ENCODE measurements at regions not wholly inside any gene's neighbourhood (a gene's known extent, or its start where the extent isn't known, plus 50 kb on each side); places are given as distances from the start of the nearest gene placed in this dataset.
"Not testable (repeated sequence)": the region's sequence is repeated elsewhere in the genome, so short reads cannot be mapped to it uniquely, and the experiment has no call there.

DNA sequence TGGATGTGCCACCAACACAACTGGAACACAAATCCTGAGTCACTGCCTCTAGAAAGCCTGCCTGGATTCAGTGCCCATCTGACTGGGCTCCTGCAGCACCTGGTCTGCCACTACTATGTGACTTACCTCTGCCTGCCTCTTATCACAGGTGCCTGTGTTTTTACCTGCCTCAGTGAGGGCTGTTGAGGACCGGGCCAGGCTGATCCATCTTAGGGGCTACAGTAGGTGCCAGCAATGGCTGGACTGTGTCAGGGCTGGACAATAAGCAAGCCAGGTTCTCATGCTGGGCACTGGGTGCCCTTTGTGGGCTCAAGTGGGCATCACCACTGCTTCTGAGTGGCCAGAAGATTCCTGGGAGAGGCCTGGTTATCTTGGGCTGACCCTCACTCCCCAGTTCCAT is 948.6 kb upstream of the TPTE start:
- H3K4me3 Mint-ChIP-seq; CTCF ChIA-PET; intact Hi-C loops (cut with micrococcal nuclease); H3K27ac Mint-ChIP-seq; H3K9me3 Mint-ChIP-seq; H3K4me1 Mint-ChIP-seq; DNase-seq; ATAC-seq (ENCODE audit: low read depth); POLR2A ChIA-PET; H3K27me3 Mint-ChIP-seq; H3K36me3 Mint-ChIP-seq (ENCODE audit: low read depth): not testable (repeated sequence)

GRCh38 chr21:9573528-9573927 is 947.9 kb upstream of the TPTE start:
- DNase-seq; ATAC-seq (ENCODE audit: low read depth); H3K4me3 Mint-ChIP-seq; H3K4me1 Mint-ChIP-seq; intact Hi-C loops (cut with micrococcal nuclease); CTCF ChIA-PET; H3K27ac Mint-ChIP-seq; H3K27me3 Mint-ChIP-seq; H3K9me3 Mint-ChIP-seq; H3K36me3 Mint-ChIP-seq (ENCODE audit: low read depth): not testable (repeated sequence)
- POLR2A ChIA-PET = interaction anchor here (0.6 kb wide), 1 partner anchor 12 kb away, joined by 3 read pairs; no protein-coding TSS in a partner anchor

DNA sequence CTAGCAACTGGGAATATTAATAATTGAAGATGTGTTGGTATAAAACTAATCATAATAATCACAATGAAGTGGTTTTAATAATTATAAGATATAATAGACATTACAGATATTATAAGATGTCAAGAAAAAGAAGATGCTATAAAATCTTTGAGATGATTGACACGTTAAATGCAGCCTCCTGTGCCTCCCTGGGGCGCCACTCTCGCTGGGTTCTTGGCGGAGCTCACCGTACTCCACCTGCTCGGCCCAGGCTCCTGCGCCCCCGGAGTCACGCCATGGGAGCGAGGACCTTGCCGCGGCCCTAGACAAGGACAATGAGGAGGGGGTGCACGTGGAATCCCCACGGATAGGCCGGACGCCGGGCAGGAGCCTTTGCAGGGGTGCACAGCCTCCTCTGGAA is 942.1 kb upstream of the TPTE start:
- H3K9me3 Mint-ChIP-seq; H3K4me1 Mint-ChIP-seq; H3K4me3 Mint-ChIP-seq; H3K36me3 Mint-ChIP-seq (ENCODE audit: low read depth); H3K27ac Mint-ChIP-seq; H3K27me3 Mint-ChIP-seq; DNase-seq; CTCF ChIA-PET; POLR2A ChIA-PET; intact Hi-C loops (cut with micrococcal nuclease); ATAC-seq (ENCODE audit: low read depth): not testable (repeated sequence)

- H3K27me3 Mint-ChIP-seq; H3K36me3 Mint-ChIP-seq (ENCODE audit: low read depth); H3K4me1 Mint-ChIP-seq; ATAC-seq (ENCODE audit: low read depth); POLR2A ChIA-PET; H3K27ac Mint-ChIP-seq; DNase-seq; CTCF ChIA-PET; intact Hi-C loops (cut with micrococcal nuclease); H3K4me3 Mint-ChIP-seq; H3K9me3 Mint-ChIP-seq: not testable (repeated sequence)
Measured at GRCh38 chr21:9587941-9588340, 933.4 kb upstream of the TPTE start.

DNA sequence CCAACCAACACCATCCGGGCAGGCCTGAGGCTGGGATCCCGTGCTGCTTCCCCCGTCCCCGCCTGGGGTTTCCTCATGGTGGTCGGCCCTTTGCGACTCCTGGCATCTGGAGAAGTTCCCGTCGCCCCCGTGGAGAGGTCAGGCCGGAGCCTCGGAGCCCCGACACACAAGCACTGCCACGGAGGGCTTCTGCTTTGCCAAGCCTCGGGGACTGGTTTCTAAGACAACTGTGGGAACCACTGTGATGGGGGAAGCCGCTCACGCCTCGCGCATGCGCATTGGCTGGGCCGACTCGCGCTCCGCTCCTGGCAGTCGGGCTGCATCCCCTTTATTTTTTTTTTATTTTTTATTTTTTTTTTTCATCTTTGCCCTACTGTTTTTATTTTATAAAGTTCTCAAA is 928.8 kb upstream of the TPTE start:
- H3K27me3 Mint-ChIP-seq; H3K9me3 Mint-ChIP-seq; POLR2A ChIA-PET; H3K27ac Mint-ChIP-seq; H3K36me3 Mint-ChIP-seq (ENCODE audit: low read depth); intact Hi-C loops (cut with micrococcal nuclease); CTCF ChIA-PET; ATAC-seq (ENCODE audit: low read depth); DNase-seq; H3K4me3 Mint-ChIP-seq; H3K4me1 Mint-ChIP-seq: not testable (repeated sequence)

DNA sequence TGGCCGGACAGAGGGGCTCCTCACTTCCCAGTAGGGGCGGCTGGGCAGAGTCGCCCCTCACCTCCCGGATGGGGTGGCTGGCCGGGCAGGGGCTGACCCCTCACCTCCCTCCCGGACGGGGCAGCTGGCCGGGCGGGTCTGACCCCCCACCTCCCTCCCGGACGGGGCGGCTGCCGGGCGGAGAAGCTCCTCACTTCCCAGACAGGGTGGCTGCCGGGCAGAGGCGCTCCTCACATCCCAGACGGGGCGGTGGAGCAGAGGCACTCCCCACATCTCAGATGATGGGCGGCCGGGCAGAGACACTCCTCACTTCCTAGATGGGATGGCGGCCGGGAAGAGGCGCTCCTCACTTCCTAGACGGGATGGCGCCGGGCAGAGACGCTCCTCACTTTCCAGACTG is 927.7 kb upstream of the TPTE start:
- ATAC-seq (ENCODE audit: low read depth); POLR2A ChIA-PET; DNase-seq: not testable (repeated sequence)

GRCh38 chr21:9614011-9614410 is 907.4 kb upstream of the TPTE start:
- CTCF ChIA-PET; intact Hi-C loops (cut with micrococcal nuclease); H3K27me3 Mint-ChIP-seq; POLR2A ChIA-PET; H3K9me3 Mint-ChIP-seq; H3K4me1 Mint-ChIP-seq; H3K4me3 Mint-ChIP-seq; H3K36me3 Mint-ChIP-seq (ENCODE audit: low read depth); DNase-seq; H3K27ac Mint-ChIP-seq; ATAC-seq (ENCODE audit: low read depth): not testable (repeated sequence)

More for the DNA sequence above, 927.7 kb upstream of the TPTE start:
- H3K27me3 Mint-ChIP-seq; H3K4me3 Mint-ChIP-seq; H3K4me1 Mint-ChIP-seq; H3K9me3 Mint-ChIP-seq; intact Hi-C loops (cut with micrococcal nuclease); H3K27ac Mint-ChIP-seq; CTCF ChIA-PET; H3K36me3 Mint-ChIP-seq (ENCODE audit: low read depth): not testable (repeated sequence)

DNA sequence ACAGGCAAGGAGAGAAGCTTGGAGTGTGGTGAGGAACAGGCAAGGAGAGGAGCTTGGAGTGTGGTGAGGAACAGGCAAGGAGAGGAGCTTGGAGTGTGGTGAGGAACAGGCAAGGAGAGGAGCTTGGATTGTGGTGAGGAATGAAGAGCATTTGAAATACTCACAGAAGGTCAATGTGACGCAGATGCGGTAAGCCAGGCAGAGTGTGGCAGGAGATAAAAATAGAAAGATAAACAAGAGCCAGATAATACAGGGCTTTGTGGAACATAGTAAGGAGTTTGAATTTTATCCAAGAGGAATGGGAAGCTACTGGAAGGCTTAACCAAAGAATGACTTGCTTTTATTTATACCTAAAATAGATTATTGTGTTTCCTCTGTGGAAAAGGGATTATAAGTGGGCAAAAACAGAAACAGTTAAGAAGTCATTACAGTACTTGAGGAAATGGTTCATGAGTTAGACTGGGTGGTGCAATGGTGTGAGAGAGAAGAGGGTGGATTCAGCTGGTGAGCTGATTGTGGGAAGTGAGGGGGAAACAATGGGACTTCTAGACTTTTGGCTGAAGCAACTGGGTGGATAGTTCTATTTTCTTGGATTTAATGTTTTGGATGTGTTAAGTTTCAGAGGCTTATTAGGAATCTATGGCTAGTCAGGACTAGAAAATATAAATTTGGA is 900.1 kb upstream of the TPTE start:
- H3K9me3 Mint-ChIP-seq; CTCF ChIA-PET; intact Hi-C loops (cut with micrococcal nuclease): not testable (repeated sequence)

GRCh38 chr21:9628051-9628450 is 893.3 kb upstream of the TPTE start:
- H3K36me3 Mint-ChIP-seq (ENCODE audit: low read depth); POLR2A ChIA-PET; H3K4me3 Mint-ChIP-seq; intact Hi-C loops (cut with micrococcal nuclease); H3K4me1 Mint-ChIP-seq; H3K27ac Mint-ChIP-seq; H3K9me3 Mint-ChIP-seq; ATAC-seq (ENCODE audit: low read depth); DNase-seq; CTCF ChIA-PET; H3K27me3 Mint-ChIP-seq: not testable (repeated sequence)

More for the DNA sequence above, 900.1 kb upstream of the TPTE start:
- H3K36me3 Mint-ChIP-seq (ENCODE audit: low read depth); H3K27me3 Mint-ChIP-seq; POLR2A ChIA-PET; H3K27ac Mint-ChIP-seq; DNase-seq; ATAC-seq (ENCODE audit: low read depth); H3K4me1 Mint-ChIP-seq; H3K4me3 Mint-ChIP-seq: not testable (repeated sequence)

DNA sequence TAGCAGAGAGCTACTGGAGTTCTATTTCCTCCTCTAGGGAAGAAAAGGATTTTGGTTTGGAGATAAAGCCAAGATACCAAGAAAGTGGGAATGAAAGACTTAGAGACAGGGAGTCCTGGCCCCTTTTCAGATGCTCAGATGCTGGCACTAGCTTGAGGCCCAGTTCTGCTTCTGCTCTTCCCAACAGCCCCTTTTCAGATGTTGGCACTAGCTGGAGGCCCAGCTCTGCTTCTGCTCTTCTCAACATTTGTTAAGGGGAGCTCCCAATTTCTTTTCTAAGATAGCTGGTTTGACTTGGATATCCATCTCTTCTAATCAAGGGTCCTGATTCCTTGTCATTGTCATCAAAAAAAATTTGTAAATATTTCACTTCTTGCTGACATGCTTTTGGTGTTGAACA is 874.0 kb upstream of the TPTE start:
- CTCF ChIA-PET; H3K4me1 Mint-ChIP-seq; H3K27me3 Mint-ChIP-seq; intact Hi-C loops (cut with micrococcal nuclease); ATAC-seq (ENCODE audit: low read depth); H3K27ac Mint-ChIP-seq; H3K36me3 Mint-ChIP-seq (ENCODE audit: low read depth); DNase-seq; H3K4me3 Mint-ChIP-seq; POLR2A ChIA-PET: not testable (repeated sequence)
- H3K9me3 Mint-ChIP-seq = peaks cover 15% of the 10 kb centered on the region

DNA sequence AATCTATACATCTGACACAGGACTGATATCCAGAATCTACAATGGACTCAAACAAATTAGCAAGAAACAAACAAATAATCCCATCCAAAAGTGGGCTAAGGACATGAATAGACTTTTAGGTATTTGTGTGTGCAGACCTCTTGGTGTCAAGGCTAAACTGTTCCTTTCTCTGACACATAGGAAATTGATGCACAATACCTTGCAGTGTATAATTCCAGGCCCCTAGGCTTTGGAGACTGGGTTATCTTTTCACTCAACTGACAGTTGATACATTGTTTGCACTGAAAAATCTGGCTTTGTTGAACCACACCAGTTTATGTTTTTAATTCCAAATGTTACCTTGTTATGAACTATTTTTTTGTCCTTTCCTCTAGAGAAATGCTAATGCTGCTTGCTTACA is 873.1 kb upstream of the TPTE start:
- DNase-seq; ATAC-seq (ENCODE audit: low read depth); H3K27me3 Mint-ChIP-seq; H3K4me1 Mint-ChIP-seq; intact Hi-C loops (cut with micrococcal nuclease); POLR2A ChIA-PET; H3K4me3 Mint-ChIP-seq; H3K36me3 Mint-ChIP-seq (ENCODE audit: low read depth); CTCF ChIA-PET; H3K27ac Mint-ChIP-seq: not testable (repeated sequence)
- H3K9me3 Mint-ChIP-seq = peaks cover 18% of the 10 kb centered on the region

GRCh38 chr21:9648947-9649720 is 872.2 kb upstream of the TPTE start:
- ATAC-seq (ENCODE audit: low read depth); H3K4me1 Mint-ChIP-seq; H3K27me3 Mint-ChIP-seq; H3K27ac Mint-ChIP-seq; H3K4me3 Mint-ChIP-seq; POLR2A ChIA-PET; intact Hi-C loops (cut with micrococcal nuclease); DNase-seq; CTCF ChIA-PET; H3K36me3 Mint-ChIP-seq (ENCODE audit: low read depth): not testable (repeated sequence)
- peaks cover 18% of the 10 kb centered on the region for H3K9me3 Mint-ChIP-seq
